HepG2 (cell line): ENCODE measurements at regions not wholly inside any gene's neighbourhood (a gene's known extent, or its start where the extent isn't known, plus 50 kb on each side); places are given as distances from the start of the nearest gene placed in this dataset.

Source experiments
- ATAC-seq: fragments of 200-7000 bp; cut with Tn5 transposase; 3 replicates; pipeline ENCODE4 v1.9.1; 2020; ENCODE audit warnings: mild to moderate bottlenecking, moderate library complexity
- BruUV-seq: library from RNA; stranded (reverse); fragments of 400-500 nt; replicated peaks from 2 replicates; lab custom pipeline; 2021; lab: Mats Ljungman, UMichigan
- CTCF ChIA-PET: fragments of 300-600 bp; formaldehyde crosslinking; extraction: SDS; loops from one replicate; lab custom pipeline; 2021; ENCODE audit warnings: low total read pairs, inconsistent platforms, low intra/inter-chr PET ratio; lab: Yijun Ruan, JAX
- POLR2A ChIA-PET: fragments of 350-600 bp; sonication (Branson Sonifier 250); formaldehyde crosslinking; loops from one replicate; lab custom pipeline; 2020; ENCODE audit warnings: antibody characterized with exemption, inconsistent platforms; lab: Yijun Ruan, JAX
- DNase-seq: peaks from one replicate; pipeline ENCODE4 v3.0.0-alpha.2; 2015; ENCODE audit warnings: low spot score
- FAIRE-seq: peaks from 3 replicates; lab custom pipeline; 2011; peaks lifted over from hg19 to GRCh38; lab: Jason Lieb, UNC
- H2AFZ ChIP-seq: one replicate; pipeline ENCODE4 v1.6.1; 2011; ENCODE audit warnings: low read length, inconsistent platforms
- H3K27ac ChIP-seq: fragments of 300-600 bp; 3 replicates; pipeline ENCODE4 v1.8.0; 2011; ENCODE audit warnings: mixed run types, mild to moderate bottlenecking, mixed read lengths, low read length, inconsistent platforms; ENCODE audit not compliant: insufficient read depth; ENCODE audit errors: extremely low read length
- H3K27me3 ChIP-seq, 2 experiments: fragments of 200-600 bp in 1 of 2; 2 replicates in 1 of 2; 3 replicates in 1 of 2; pipeline versions ENCODE4 v1.6.0 to v1.8.0; 2011; ENCODE audit warnings: low read length in 2 of 2, mild to moderate bottlenecking in 2 of 2, moderate library complexity in 2 of 2, inconsistent platforms in 1 of 2; ENCODE audit not compliant: insufficient read depth in 2 of 2, control insufficient read depth in 1 of 2
- H3K36me3 ChIP-seq, 2 experiments: fragments of 200-600 bp in 1 of 2; replicated peaks in 1 of 2; 2 replicates in 1 of 2; 3 replicates in 1 of 2; pipeline versions ENCODE4 v1.5.1 to v1.8.0; 2011; ENCODE audit warnings: low read length in 2 of 2, inconsistent platforms in 1 of 2; ENCODE audit not compliant: insufficient read depth in 2 of 2, control insufficient read depth in 1 of 2
- H3K4me1 ChIP-seq: 2 replicates; pipeline ENCODE4 v1.5.1; 2012; ENCODE audit warnings: low read length, inconsistent platforms; ENCODE audit not compliant: insufficient read depth
- H3K4me2 ChIP-seq: 2 replicates; pipeline ENCODE4 v1.6.0; 2011; ENCODE audit warnings: low read depth, low read length, inconsistent platforms
- H3K4me3 ChIP-seq, 3 experiments: fragments of 200-600 bp in 1 of 3; sonication (generic), shearing (Covaris generic) in 1 of 3; replicated peaks in 1 of 3; 2 replicates each; pipeline ENCODE4 v1.5.1; 2011 to 2016; ENCODE audit warnings: low read length in 3 of 3, inconsistent platforms in 2 of 3, low read depth in 2 of 3, mild to moderate bottlenecking in 2 of 3, control low read depth in 1 of 3, mixed read lengths in 1 of 3; ENCODE audit not compliant: insufficient read depth in 1 of 3
- H3K79me2 ChIP-seq: one replicate; pipeline ENCODE4 v1.6.1; 2011; ENCODE audit warnings: low read length, inconsistent platforms; ENCODE audit not compliant: insufficient read depth
- H3K9ac ChIP-seq: 2 replicates; pipeline ENCODE4 v1.6.0; 2011; ENCODE audit warnings: mild to moderate bottlenecking, low read depth, low read length, inconsistent platforms; ENCODE audit not compliant: insufficient read depth
- H3K9me3 ChIP-seq: 2 replicates; pipeline ENCODE4 v1.5.1; 2012; ENCODE audit warnings: mild to moderate bottlenecking, low read length
- H4K20me1 ChIP-seq: 2 replicates; pipeline ENCODE4 v1.6.0; 2011; ENCODE audit warnings: inconsistent platforms, mild to moderate bottlenecking, low read length, moderate library complexity; ENCODE audit not compliant: insufficient read depth
- CEBPG ChIP-seq: IDR thresholded peaks from 2 replicates; pipeline ENCODE4 v1.6.1; 2016
- ESRRA ChIP-seq: sonication (generic); formaldehyde crosslinking; IDR thresholded peaks from 2 replicates; pipeline ENCODE4 v1.5.1; 2020; ENCODE audit warnings: mild to moderate bottlenecking, low read depth, missing genetic modification reagents
- GABPA ChIP-seq, 2 experiments: IDR thresholded peaks; 2 replicates each; pipeline ENCODE4 v1.6.1; 2011 to 2016; ENCODE audit warnings: low read depth in 2 of 2, low read length in 1 of 2, missing biosample characterization in 1 of 2, missing genetic modification characterization in 1 of 2
- KDM5B ChIP-seq: sonication (generic); formaldehyde crosslinking; IDR thresholded peaks from 2 replicates; pipeline ENCODE4 v1.4.0; 2020; ENCODE audit warnings: missing genetic modification reagents, mild to moderate bottlenecking, borderline replicate concordance
- MED13 ChIP-seq: sonication (generic); formaldehyde crosslinking; IDR thresholded peaks from 2 replicates; pipeline ENCODE4 v1.5.0; 2020; ENCODE audit warnings: missing genetic modification reagents
- NCOA1 ChIP-seq: sonication (generic); formaldehyde crosslinking; IDR thresholded peaks from 2 replicates; pipeline ENCODE4 v1.9.0; 2021; ENCODE audit warnings: missing genetic modification reagents
- SRF ChIP-seq: IDR thresholded peaks from 2 replicates; pipeline ENCODE4 v1.6.1; 2011; ENCODE audit warnings: mild to moderate bottlenecking, low read depth, low read length, moderate library complexity
- ZFP36 ChIP-seq: fragments of 150-350 bp; IDR thresholded peaks from 2 replicates; pipeline ENCODE4 v1.6.1; 2018; ENCODE audit warnings: borderline replicate concordance, low read length, low read depth; ENCODE audit not compliant: partially characterized antibody
- ZMYM2 ChIP-seq: sonication (generic); formaldehyde crosslinking; IDR thresholded peaks from 2 replicates; pipeline ENCODE4 v1.8.0; 2022; ENCODE audit warnings: mild to moderate bottlenecking, missing genetic modification reagents
- ZNF234 ChIP-seq: sonication (generic); formaldehyde crosslinking; conservative IDR thresholded peaks from 2 replicates; pipeline ENCODE4 v1.5.1; 2020; ENCODE audit warnings: mild to moderate bottlenecking, missing genetic modification reagents
- ZNF264 ChIP-seq: sonication (generic); formaldehyde crosslinking; IDR thresholded peaks from 2 replicates; pipeline ENCODE4 v1.4.0; 2020; ENCODE audit warnings: missing genetic modification reagents
- ZNF576 ChIP-seq: sonication (generic); formaldehyde crosslinking; IDR thresholded peaks from 2 replicates; pipeline ENCODE4 v1.4.0; 2020; ENCODE audit warnings: mild to moderate bottlenecking, missing genetic modification reagents
- ZSCAN25 ChIP-seq: sonication (generic); formaldehyde crosslinking; IDR thresholded peaks from 2 replicates; pipeline ENCODE4 v1.8.0; 2022; ENCODE audit warnings: mild to moderate bottlenecking, missing genetic modification reagents
- WGBS: methylation state at CpG from one replicate; pipeline ENCODE4 v1.1.6; 2017; ENCODE audit warnings: low lambda C conversion rate; 5-methylcytosine and 5-hydroxymethylcytosine counted together
- in situ Hi-C: cut with HindIII; loops from 2 replicates; pipeline ENCODE4 v1.10.0; 2017; ENCODE audit warnings: low pct_unique_long_range_greater_than_20kb; ENCODE audit not compliant: extremely low pct_ligation_motif_present
- intact Hi-C: fragments of 100-400 bp; cut with micrococcal nuclease; formaldehyde crosslinking; loops from one replicate; pipeline ENCODE4 v1.10.0; 2022; ENCODE audit not compliant: unreplicated experiment

GRCh38 chr4:32826169-32826568 is 2106.0 kb downstream of the PCDH7 start:
- POLR2A ChIA-PET = no interaction called here
- Histone ChIP-seq H3K79me2 (no peaks in the 10 kb centered on the region), H3K9ac (no peak overlapping the region), H3K4me3 (no peak overlapping the region), H3K4me1 (no peaks in the 10 kb centered on the region), H4K20me1 (no peaks in the 10 kb centered on the region), H3K36me3 (no peaks in the 10 kb centered on the region)
- no peak for ATAC-seq
- no peak for TF ChIP-seq ZNF264 (CRISPR knock-in tag)
- TF ChIP-seq ZSCAN25 = no peak
- peak; percentile 86 for TF ChIP-seq ZFP36
- TF ChIP-seq, all 625 proteins: peak for 1
- in situ Hi-C loops = no loop called here
- CTCF ChIA-PET = no interaction called here
- H3K27me3 ChIP-seq = no peaks in the 10 kb centered on the region
- BruUV-seq = no TSS peak
- H2AFZ ChIP-seq = no peak overlapping the region
- H3K4me2 ChIP-seq = no peak overlapping the region
- FAIRE-seq (no peak), DNase-seq (no peak)
- WGBS = 6% methylated on average over 3 of the region's 3 CpGs
- intact Hi-C loops = no loop called here
- H3K27ac ChIP-seq = no peak overlapping the region
- H3K9me3 ChIP-seq = peaks cover 55% of the 10 kb centered on the region

GRCh38 chr4:32830160-32830559 is 2110.0 kb downstream of the PCDH7 start:
- Histone ChIP-seq H3K79me2 (no peaks in the 10 kb centered on the region), H4K20me1 (no peaks in the 10 kb centered on the region), H3K4me1 (no peaks in the 10 kb centered on the region), H3K4me2 (no peak overlapping the region), H3K27ac (no peak overlapping the region), H3K9me3 (peaks cover 25% of the 10 kb centered on the region), H3K36me3 (no peaks in the 10 kb centered on the region), H3K27me3 (no peaks in the 10 kb centered on the region), H2AFZ (no peak overlapping the region), H3K4me3 (no peak overlapping the region), H3K9ac (no peak overlapping the region)
- no TSS peak for BruUV-seq
- ATAC-seq (no peak), DNase-seq (no peak), FAIRE-seq (no peak)
- TF ChIP-seq NCOA1 (CRISPR knock-in tag) (no peak), CEBPG (CRISPR knock-in tag) (no peak), ZNF576 (CRISPR knock-in tag) (no peak), ZMYM2 (no peak), SRF (no peak), ESRRA (no peak), MED13 (CRISPR knock-in tag) (no peak), GABPA (IDR thresholded peaks at IDR 0.05; ENCODE audit: low read depth, low read length) (no peak), GABPA (CRISPR knock-in tag; IDR thresholded peaks at IDR 0.05; ENCODE audit: low read depth) (no peak), ZNF234 (CRISPR knock-in tag) (no peak), KDM5B (CRISPR knock-in tag) (no peak)
- in situ Hi-C loops (no loop called here), intact Hi-C loops (no loop called here)
- 78% methylated on average over 1 of the region's 1 CpG for WGBS
- POLR2A ChIA-PET = no interaction called here
- CTCF ChIA-PET = no interaction called here
